NCI-H446 (cell line): ENCODE measurements at regions not wholly inside any gene's neighbourhood (a gene's known extent, or its start where the extent isn't known, plus 50 kb on each side); places are given as distances from the start of the nearest gene placed in this dataset.

ENCODE experiments used
- DNase-seq, 2 experiments: peaks; one replicate each; lab custom pipeline; 2025; lab: John Stamatoyannopoulos, UW

- no peak for DNase-seq
Measured at GRCh38 chr2:509888-510287, 167.3 kb downstream of the TMEM18 start.

GRCh38 chr2:508121-508520 lies 169.1 kb downstream of the TMEM18 start:
- DNase-seq = no peak

GRCh38 chr2:506866-507265 lies 170.3 kb downstream of the TMEM18 start:
- DNase-seq = no peak

GRCh38 chr2:506451-506850 lies 170.8 kb downstream of the TMEM18 start:
- DNase-seq = no peak

DNA sequence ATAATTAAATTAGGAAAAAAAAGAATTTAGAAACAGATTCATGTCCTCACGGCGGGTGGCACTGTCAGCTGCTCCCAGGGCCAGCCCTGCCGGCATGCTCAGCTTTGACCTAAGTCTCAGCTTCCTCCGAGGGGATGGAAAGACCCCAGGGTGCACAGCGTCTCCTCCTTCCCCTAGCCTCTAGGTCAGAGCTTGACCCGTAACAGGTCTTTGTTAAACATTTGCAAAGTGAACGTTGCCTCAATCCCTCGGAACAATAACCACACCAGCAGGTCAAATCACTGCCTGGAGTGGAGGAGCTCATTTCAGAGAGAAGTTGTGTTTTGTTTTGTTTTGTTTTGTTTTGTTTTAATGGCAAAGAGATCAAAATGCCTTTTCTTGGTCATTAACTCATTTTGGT lies 171.3 kb downstream of the TMEM18 start:
- DNase-seq = no peak

GRCh38 chr2:503288-503999 lies 173.8 kb downstream of the TMEM18 start:
- DNase-seq = no peak

GRCh38 chr2:502831-503230 lies 174.4 kb downstream of the TMEM18 start:
- no peak for DNase-seq

- no peak for DNase-seq
Measured at GRCh38 chr2:501667-502066, 175.5 kb downstream of the TMEM18 start.

DNA sequence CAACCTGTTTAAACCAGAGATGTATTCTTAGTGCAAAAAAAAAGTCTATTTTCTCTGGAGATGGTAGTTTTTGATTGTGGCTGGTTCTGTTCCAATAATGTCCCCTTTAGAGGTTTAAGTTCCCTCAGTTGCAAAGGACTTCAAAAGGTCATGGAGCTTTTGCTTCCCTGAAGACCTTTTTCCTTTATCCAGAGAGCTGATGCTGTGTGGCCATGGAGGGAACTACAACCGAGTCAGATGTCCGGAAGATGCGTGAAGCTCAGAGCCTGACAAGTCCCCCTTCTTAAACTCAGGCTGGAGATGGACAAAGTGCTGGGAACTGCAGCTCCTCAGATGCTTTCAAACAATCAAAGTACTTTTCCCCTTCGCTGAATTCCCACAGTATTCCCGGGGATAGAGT lies 176.1 kb downstream of the TMEM18 start:
- no peak for DNase-seq

DNA sequence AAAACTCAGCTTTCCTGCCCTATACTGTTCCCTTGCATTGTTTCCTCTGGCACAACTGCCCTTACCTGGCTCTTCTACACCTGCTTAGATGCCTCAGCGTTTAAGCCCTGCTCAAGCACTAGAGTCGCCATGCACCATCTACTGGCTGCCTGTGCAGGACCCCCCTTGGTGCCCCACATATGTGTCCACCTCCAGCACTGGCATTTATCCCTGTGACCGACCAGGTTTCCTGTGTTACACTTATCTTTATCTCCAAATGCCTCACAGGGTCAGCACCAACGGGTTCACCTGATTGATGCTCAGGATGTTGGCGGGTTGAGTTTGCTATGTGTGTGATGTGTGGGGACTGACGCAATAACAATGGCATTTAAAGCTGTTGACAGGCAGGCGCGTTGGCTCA lies 177.5 kb downstream of the TMEM18 start:
- no peak for DNase-seq

DNA sequence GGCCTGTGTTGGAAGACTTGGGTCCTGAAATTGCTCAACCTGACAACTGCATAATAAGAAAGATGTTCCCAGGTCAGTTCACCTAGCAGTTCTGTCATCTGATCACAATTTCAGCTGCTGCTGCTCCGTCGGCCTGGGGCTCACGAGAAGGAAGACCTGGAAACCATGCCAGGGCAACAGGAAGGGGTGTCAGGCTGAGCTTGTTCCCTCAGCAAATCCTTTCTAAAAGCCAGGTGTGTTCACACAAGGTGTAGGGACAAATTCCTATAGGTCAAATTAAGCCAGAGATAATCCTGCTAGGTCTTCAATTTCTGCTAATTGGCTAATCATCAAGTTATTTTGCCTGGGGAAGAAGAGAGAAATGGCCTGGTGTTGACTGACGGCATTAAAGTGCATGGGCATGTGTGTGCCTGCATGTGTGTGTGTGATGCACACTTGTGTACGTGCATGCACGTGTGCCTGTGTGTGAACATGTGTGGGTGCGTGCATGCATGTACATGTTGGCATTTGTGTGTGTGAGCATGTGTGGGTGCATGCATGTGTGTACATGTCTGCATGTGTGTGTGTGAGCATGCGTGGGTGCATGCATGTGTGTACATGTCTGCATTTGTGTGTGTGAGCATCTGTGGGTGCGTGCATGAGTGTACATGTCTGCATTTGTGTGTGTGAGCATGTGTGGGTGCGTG lies 178.6 kb downstream of the TMEM18 start:
- no peak for DNase-seq

GRCh38 chr2:497770-498492 lies 179.3 kb downstream of the TMEM18 start:
- no peak for DNase-seq

DNA sequence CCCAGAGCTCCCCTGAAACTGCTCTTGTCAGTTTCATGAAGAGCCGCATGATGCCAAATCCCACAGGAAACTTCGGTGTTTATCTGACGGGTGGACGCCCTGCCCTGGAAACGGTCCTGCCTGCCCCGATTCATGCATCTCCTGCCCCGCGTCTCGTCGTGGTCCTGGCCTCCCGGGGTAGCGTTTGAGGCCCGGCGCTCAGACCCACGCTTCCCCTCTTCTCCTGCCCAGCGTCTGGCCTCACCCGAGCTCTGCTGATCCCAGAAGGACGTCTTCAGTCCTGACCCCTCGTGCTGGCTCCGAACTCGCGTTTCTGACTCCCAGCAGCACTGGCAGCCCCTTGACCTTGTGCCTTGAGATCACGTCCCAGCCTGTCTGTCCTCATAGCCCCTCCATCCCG lies 180.5 kb downstream of the TMEM18 start:
- DNase-seq = no peak

- DNase-seq = no peak
Measured at GRCh38 chr2:495745-496275, 181.4 kb downstream of the TMEM18 start.

DNA sequence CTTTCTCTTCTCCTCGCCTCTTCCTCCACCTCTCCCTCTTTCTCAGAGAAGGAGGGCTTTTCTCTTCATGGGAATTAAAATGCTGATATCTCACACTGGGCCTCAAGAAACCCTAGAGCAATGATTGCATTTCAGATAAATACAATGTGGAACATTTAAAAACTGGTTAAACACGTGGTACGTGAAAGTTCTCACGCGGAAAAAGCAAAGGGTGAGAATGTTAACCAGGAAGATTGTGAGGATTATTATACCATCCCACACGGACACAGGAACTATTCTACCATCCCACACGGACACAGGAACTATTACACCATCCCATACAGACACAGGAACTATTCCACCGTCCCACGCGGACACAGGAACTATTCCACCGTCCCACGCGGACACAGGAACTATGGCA lies 182.4 kb downstream of the TMEM18 start:
- no peak for DNase-seq

DNA sequence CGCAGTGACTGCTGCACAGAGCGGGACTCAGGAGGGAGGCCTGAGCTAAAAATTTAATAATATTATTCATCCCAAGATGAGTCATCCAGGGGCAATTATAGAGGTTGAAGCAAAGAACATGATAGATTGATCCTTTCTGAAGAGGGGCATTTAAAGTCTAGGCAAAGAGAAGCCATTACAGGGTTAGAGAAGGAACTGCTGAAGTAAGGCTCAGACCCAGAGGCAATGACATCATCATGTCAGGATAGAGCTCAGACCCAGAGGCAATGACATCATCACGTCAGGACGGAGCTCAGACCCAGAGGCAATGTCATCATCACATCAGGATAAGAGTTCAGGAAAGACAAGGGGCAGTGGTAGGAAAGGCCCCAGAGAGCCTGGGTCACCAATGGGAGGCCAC lies 184.0 kb downstream of the TMEM18 start:
- no peak for DNase-seq

DNA sequence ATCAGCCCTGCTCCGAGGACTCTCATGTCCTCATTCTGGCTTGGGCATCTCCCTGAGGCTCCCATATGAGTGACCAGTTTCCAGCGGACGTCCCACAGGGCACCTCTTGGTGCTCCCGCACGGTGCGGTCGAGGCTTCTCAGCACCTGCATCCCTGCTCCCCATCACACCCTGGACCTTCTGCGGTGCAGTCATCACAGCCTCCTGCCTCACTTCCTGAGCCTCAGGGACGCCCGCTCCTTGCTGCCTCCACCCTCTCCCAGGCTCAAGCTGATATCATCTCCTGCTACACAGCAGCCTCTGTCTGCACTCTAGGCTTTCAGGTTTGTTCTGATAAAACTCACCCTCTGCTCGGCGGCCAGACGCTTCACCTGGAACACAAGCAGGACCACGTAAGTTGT lies 185.0 kb downstream of the TMEM18 start:
- DNase-seq = no peak

- no peak for DNase-seq
Measured at GRCh38 chr2:489838-490237, 187.4 kb downstream of the TMEM18 start.

- no peak for DNase-seq
Measured at GRCh38 chr2:489084-489483, 188.1 kb downstream of the TMEM18 start.

- no peak for DNase-seq
Measured at GRCh38 chr2:487186-488079, 189.8 kb downstream of the TMEM18 start.

DNA sequence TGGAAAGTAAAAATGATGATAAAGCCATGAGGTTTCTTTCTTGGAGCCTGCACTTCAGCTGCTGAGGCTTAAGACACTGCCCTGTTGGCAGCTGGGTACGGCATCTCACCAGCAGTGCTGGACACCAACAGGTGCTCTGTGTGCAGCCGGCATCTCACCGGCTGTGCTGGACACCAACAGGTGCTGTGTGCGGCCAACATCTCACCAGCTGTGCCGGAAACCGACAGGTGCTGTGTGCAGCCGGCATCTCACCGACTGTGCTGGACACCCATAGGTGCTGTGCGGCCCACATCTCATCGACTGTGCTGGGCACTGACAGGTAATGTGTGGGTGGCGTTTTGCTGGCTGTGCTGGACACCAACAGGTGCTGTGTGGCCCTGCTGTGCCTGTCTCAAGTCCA lies 190.8 kb downstream of the TMEM18 start:
- no peak for DNase-seq

- no peak for DNase-seq
Measured at GRCh38 chr2:481388-481787, 193.5 kb upstream of the ALKAL2 start.
